Progenitor cell of endocrine pancreas (in vitro differentiated cells): ENCODE measurements at regions not wholly inside any gene's neighbourhood (a gene's known extent, or its start where the extent isn't known, plus 50 kb on each side); places are given as distances from the start of the nearest gene placed in this dataset.

Experiments used
- DNase-seq: peaks from one replicate; pipeline ENCODE4 v3.0.0; 2021; ENCODE audit warnings: low spot score; ENCODE audit not compliant: unreplicated experiment
- H3K27ac Mint-ChIP-seq: 2 replicates; pipeline ENCODE4 v1.8.0; 2021; ENCODE audit warnings: mild to moderate bottlenecking, moderate library complexity, mixed read lengths
- H3K27me3 Mint-ChIP-seq: 2 replicates; pipeline ENCODE4 v1.8.0; 2021; ENCODE audit warnings: mixed read lengths
- H3K36me3 Mint-ChIP-seq: 2 replicates; pipeline ENCODE4 v1.8.0; 2022; ENCODE audit warnings: mixed read lengths; ENCODE audit not compliant: insufficient read depth
- H3K4me1 Mint-ChIP-seq: 2 replicates; pipeline ENCODE4 v1.8.0; 2021; ENCODE audit warnings: low read depth, mixed read lengths
- H3K4me3 Mint-ChIP-seq: 2 replicates; pipeline ENCODE4 v1.8.0; 2021; ENCODE audit warnings: low read depth, mild to moderate bottlenecking, moderate library complexity, mixed read lengths
- H3K9me3 Mint-ChIP-seq: 2 replicates; pipeline ENCODE4 v1.8.0; 2021; ENCODE audit warnings: low read depth, mixed read lengths
- TF ChIP-seq, protein P1 (sequence below): fragments of 200-600 bp; sonication (generic); IDR thresholded peaks from one replicate; pipeline ENCODE4 v1.5.0; 2021; ENCODE audit warnings: antibody characterized with exemption, mild to moderate bottlenecking; ENCODE audit not compliant: unreplicated experiment

DNA sequence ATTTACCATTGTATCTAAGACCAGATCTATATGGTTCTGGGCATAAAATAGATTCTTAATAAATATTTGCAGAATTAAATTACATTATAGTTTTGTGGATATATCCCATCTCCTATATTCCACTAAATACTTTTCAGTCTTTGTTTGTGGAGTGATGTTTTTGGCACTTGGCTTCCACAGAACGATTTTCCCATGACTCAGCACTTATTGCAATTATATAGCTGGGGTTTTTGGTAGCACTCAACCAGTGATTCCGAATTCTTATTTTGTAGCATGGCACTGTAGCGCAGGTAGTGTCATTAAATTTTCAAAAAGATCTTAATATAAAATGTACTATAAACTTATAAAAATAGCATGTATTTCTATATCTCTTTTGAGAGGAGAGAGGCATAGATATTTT is 221.2 kb downstream of the TRPC6 start:
- Mint-ChIP-seq H3K4me3 (no peak overlapping the region), H3K4me1 (no peaks in the 10 kb centered on the region), H3K36me3 (no peaks in the 10 kb centered on the region), H3K27me3 (no peaks in the 10 kb centered on the region), H3K27ac (no peak overlapping the region), H3K9me3 (peaks cover 16% of the 10 kb centered on the region)
- no peak for DNase-seq
- TF ChIP-seq, protein P1, sequence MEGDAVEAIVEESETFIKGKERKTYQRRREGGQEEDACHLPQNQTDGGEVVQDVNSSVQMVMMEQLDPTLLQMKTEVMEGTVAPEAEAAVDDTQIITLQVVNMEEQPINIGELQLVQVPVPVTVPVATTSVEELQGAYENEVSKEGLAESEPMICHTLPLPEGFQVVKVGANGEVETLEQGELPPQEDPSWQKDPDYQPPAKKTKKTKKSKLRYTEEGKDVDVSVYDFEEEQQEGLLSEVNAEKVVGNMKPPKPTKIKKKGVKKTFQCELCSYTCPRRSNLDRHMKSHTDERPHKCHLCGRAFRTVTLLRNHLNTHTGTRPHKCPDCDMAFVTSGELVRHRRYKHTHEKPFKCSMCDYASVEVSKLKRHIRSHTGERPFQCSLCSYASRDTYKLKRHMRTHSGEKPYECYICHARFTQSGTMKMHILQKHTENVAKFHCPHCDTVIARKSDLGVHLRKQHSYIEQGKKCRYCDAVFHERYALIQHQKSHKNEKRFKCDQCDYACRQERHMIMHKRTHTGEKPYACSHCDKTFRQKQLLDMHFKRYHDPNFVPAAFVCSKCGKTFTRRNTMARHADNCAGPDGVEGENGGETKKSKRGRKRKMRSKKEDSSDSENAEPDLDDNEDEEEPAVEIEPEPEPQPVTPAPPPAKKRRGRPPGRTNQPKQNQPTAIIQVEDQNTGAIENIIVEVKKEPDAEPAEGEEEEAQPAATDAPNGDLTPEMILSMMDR: no peak

DNA sequence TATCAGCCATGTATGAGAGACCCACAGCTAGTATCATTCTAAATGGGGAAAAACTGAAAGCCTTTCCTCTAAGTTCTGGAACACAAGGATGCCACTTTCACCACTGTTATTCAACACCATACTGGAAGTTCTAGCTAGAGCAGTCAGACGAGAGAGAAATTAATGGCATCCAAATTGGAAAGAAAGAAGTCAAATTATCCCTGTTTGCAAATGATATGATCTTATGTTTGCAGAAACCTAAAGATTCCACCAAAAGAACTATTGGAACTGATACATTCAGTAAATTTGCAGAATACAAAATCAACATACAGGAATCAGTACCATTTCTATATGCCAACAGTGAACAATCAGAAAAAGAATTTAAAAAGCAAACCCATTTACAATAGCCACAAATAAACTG is 226.0 kb downstream of the TRPC6 start:
- no peaks in the 10 kb centered on the region for H3K4me1 Mint-ChIP-seq
- TF ChIP-seq, protein P1: no peak
- H3K4me3 Mint-ChIP-seq: no peak overlapping the region
- H3K27ac Mint-ChIP-seq: no peak overlapping the region
- no peak for DNase-seq
- H3K36me3 Mint-ChIP-seq: no peaks in the 10 kb centered on the region
- no peaks in the 10 kb centered on the region for H3K27me3 Mint-ChIP-seq
- peaks cover 5% of the 10 kb centered on the region for H3K9me3 Mint-ChIP-seq

DNA sequence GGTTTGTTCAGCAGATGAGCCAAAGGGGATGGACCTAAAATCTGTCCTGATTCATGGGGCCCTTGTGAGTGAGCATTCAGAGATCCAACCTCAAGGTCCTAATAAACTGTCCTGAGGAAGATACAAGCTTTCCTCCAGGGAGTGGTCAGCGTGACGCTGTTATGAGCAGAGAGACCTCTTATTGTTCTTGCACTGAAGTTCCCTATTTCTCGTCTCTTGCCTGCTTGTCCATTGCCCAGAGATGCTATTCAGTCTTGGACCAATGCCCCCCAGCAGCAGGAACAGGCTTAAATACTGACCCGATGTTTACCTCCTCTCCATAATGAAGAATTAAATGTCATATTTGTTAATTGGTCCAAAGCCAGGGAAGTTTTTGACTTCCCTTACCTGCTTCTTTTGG is 225.2 kb upstream of the PGR start:
- H3K27me3 Mint-ChIP-seq: no peaks in the 10 kb centered on the region
- no peak overlapping the region for H3K27ac Mint-ChIP-seq
- no peak overlapping the region for H3K4me3 Mint-ChIP-seq
- no peaks in the 10 kb centered on the region for H3K4me1 Mint-ChIP-seq
- H3K36me3 Mint-ChIP-seq: no peaks in the 10 kb centered on the region
- no peak for DNase-seq
- peaks cover 5% of the 10 kb centered on the region for H3K9me3 Mint-ChIP-seq
- TF ChIP-seq, protein P1: no peak

DNA sequence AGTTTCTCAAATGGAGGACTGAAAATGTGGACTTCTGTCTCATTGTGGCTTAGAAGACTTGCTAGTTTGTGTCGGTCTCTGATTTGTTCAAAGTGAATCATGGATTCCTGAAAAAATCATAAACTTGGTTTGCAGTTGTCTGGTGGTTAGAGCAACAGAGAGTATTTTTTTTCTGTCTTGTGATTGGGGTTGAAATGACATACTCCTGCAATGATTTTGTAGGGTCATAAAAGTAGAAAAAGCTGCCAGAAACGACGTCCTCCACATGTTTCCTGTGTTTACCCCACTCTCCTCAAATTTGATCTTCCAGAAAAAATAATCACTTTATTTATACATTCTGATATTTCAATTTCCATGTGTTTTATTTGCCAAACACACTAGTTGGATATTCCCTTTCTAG is 219.2 kb upstream of the PGR start:
- Mint-ChIP-seq H3K9me3 (no peaks in the 10 kb centered on the region), H3K36me3 (no peaks in the 10 kb centered on the region), H3K4me3 (no peak overlapping the region), H3K27ac (no peak overlapping the region), H3K4me1 (no peaks in the 10 kb centered on the region), H3K27me3 (no peaks in the 10 kb centered on the region)
- TF ChIP-seq, protein P1: no peak
- DNase-seq: no peak

DNA sequence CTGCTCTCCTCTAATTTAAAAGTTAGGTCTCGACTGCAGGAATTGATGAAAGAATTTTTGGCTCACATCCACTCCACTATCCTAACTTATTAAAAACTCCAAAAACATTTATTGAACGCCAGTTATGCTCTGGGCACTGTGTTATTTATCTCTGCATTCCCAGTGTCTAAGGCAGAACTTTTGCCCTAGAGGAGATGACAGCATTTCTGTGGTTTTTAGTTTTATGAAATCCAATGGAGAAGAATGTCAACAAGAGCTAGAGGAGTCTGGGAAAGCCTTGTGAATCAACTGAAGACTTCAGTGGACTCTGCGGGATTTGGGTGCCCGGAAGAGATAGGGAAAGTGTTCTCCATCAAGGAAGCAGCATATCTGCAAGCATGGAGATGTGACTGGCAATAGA is 217.0 kb upstream of the PGR start:
- no peaks in the 10 kb centered on the region for H3K27me3 Mint-ChIP-seq
- no peak overlapping the region for H3K4me3 Mint-ChIP-seq

More for the DNA sequence above, 217.0 kb upstream of the PGR start:
- no peak for DNase-seq
- no peaks in the 10 kb centered on the region for H3K36me3 Mint-ChIP-seq
- no peak overlapping the region for H3K27ac Mint-ChIP-seq
- H3K9me3 Mint-ChIP-seq: no peaks in the 10 kb centered on the region
- TF ChIP-seq, protein P1: no peak
- H3K4me1 Mint-ChIP-seq: no peaks in the 10 kb centered on the region
